ENCODE measurements at regions not wholly inside any gene's neighbourhood (a gene's known extent, or its start where the extent isn't known, plus 50 kb on each side); places are given as distances from the start of the nearest gene placed in this dataset.

DNA sequence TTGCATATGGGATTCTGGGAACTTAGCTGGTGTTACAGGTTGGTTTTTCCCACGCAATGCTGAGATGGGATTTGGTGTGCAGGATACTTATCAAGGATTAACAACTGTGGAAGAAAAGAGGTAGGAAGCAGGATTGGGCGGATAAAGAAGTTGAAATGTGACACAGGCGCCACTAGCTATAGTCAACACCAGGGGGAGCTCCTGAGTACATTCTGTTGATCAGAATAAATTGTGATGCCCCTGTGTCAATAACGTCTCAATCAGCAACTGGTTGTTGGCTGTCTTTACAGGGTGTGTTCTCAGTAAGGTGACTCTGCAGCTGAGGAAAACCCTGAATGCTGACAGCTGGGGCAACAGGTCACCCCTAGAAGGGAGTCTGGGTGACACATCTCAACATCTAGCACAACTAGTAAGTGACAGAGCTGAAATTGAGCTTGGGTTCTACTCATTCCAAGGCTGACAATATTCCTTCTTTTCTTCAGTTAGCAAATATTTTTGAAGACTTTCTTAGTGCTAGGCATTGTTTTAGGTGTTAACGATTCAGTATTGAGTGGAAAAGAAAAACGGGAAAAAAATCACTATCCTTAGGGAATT lies 143.0 kb downstream of the ARL6IP6 start:
- no peak for DNase-seq

DNA sequence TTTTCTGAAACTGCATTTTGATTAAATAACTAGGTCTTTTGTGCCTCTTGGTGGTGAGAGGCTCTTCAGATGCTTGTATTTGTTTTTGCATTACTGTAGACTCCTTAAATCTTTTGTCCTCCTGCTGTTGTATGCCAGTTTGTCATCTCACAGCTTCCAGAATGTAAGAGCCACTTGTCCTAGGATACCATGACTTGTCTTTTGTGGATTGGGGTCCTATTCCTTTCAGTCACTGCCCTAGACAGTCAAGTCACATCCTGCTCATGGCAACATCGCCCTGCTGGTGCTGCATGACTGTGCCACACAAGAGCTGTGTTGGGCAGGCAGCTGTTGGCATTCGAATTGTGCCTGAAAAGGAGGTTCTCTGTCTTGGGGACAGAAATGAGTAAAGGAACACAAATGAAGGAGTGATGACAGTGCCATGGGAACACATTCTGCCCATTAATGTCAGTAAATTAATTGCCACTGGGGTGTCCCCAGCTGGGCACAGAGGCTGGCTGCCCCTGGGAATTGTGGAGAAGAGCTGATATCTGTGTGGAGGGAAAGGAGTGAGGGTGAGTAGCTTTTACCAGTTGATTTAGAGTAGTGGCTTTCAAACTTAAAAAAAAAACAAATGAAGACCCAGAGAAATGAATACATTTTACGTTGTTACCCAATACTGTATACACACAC lies 140.3 kb downstream of the ARL6IP6 start:
- no peak for DNase-seq

DNA sequence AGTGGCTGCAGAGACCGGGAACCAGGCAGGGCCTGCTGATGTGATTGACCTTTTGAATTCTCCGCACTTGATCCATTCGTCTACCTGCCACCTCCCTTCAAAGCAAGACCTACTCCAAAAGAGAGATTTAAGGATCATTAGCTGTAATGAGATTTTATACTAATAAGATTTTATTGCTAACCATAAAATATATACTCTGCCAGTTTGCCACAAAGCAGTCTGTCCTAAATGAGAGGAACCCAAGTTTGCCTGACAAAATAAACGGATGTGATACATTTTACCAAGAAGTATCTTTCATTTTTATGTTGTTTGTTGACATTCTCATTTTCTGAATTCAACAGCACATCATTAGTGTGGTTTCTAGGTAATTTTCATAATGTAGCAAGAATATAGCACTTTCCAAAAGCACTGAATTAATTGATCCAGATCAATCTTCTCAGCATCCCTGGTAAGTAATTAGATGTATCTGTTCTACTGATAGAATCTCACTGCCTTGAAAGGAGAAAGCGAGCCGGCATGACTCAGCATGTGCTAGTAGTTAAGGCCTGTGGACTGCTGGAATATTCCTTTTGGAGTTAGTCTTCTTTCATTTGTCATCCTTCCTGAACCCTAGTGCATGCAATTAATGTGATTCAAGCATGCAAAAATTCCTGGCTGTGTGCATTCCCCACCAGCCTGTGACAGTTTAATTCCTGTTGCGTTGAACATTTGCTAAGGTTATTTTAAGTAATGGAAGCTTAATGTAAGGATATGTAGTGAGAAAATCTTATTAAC lies 128.5 kb downstream of the ARL6IP6 start:
- DNase-seq, result no peak

DNA sequence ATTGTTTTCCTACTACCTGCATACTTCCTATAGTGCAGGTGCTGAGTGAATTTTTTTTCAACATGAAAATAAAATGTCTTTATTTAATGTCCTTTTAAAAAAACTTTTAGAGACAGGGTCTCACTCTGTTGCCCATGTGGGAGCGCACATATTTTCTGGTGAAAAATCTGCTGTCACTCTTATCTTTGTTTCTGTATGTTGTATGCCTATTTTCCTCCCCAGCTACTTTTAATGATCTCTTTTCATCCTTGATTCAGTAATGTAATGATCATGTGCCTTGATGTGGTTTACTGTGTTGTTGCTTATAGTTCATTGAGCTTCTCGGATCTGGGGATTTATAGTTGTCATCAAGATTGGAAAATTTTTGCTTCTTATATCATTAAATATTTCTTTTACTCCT lies 117.3 kb downstream of the ARL6IP6 start:
- DNase-seq, result no peak

DNA sequence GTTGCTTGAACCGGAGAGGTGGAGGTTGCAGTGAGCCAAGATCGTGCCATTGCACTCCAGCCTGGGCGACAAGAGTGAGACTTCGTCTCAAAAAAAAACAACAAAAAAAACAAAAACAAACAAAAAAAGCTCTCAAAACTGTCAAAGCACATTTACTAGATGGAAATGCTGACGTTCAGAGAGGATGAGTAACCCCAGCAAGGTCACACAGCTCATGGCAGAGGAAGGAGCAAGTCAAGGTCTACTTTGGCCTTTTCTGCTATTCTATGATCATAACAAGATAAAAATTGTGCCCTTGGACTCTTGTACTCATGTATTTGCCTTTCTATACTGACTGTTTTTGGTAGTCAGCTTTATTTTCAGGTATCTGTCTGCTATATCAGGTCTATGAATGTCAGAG lies 109.5 kb downstream of the ARL6IP6 start:
- DNase-seq, result no peak

DNA sequence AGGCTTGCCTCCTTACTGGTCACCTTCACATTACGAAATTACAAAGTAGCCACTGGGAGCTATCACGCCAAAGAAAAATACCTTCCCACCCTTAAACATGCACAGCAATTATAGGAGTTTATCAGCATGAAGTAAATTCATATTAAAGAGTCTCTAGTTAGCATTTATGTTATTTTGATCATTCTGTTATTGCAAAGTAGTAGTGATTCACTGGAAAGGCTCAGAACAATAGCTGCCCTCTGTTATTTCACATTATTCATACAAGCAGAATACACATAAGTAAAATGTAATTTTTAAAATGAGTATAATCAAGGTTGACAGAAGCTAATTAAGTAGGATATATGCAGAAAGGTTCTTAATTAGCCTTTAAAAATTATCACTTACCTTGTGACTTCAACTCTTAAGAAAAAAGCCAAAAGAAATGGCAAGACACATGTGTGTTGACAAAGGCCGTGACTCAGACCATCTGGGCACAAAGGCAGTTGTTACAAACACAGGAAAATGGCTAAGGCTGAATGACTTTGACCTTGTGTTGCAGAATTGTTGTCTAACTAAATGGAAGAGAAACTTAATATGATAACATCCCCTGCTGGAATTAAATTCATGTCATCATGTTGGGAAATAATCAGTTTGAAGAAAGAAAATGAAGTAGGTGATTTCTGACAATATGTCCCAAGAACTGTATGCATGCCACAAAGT lies 108.3 kb downstream of the ARL6IP6 start:
- DNase-seq, result no peak

DNA sequence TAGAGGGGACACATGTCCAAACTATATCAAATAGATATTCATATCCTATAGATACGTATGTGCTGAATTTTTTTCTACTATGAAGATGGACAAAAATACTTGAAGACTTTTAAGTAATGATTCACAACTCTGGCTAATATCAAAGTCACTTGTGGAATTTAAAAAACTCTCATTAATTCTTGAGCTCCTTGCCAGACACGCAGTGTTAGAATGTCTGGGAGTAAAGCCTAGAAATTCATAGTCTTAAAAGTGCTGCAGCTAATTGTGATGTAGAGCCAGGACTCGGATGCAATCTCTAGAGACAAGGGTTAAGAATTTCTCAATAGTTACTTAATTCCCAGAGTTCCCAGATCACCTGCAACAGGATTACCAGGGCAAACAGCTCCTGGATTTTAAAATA lies 107.4 kb downstream of the ARL6IP6 start:
- DNase-seq, result no peak

DNA sequence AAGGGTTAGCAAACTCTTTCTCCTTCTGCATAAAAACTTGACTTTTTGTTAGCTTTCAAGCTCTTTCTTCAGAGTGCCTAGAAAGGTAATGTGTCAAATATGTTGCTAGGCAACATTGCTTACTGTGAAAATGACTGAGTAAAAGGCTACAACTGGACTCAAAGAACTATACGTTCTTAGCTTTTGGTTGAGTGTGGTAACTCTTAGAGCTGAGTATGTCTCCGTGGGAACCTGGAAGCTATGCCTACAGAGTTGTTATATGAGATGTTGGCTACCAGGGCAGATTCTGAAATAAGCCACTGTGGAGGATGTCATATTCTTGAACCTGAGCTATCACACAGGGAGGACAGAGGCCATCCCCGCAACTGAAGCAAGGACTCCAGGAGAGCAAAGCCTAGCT lies 105.5 kb downstream of the ARL6IP6 start:
- DNase-seq, result no peak

DNA sequence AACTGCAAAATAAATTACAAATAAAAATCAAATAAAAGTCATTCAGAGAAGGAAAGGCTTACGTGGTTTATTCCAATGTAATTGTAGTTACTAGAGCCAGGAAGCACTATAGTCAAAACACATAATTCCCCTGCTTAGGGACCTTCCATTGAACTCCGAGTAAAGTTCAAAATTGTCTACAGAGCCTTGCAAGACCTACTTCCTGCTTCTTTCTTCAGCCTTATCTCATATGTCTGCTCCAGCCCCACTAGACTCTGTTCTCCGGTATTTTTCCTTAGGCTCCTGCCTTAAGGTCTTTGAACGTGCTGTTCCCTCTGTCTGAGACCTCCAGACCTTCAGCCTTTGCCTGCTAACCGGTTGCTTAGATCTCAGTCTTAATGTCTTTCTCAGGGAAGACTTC lies 104.3 kb downstream of the ARL6IP6 start:
- no peak for DNase-seq

DNA sequence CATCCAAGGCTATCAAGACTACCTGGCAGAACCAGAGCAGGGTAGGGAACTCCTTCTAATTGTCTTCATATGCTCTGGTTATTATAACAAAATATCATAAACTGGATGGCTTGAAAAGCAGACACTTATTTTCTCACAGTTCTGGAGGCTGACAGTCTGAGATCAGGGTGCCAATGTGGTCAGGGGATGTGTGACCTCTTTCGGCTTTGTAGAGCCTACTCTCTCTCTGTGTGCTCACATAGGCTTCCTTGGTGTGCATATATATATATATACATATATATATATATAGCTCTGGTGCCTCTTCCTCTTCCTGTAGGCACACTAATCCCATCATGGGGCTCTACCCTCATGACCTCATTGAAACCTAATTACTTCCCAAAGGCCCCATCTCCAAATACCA lies 101.6 kb downstream of the ARL6IP6 start:
- DNase-seq, result no peak

DNA sequence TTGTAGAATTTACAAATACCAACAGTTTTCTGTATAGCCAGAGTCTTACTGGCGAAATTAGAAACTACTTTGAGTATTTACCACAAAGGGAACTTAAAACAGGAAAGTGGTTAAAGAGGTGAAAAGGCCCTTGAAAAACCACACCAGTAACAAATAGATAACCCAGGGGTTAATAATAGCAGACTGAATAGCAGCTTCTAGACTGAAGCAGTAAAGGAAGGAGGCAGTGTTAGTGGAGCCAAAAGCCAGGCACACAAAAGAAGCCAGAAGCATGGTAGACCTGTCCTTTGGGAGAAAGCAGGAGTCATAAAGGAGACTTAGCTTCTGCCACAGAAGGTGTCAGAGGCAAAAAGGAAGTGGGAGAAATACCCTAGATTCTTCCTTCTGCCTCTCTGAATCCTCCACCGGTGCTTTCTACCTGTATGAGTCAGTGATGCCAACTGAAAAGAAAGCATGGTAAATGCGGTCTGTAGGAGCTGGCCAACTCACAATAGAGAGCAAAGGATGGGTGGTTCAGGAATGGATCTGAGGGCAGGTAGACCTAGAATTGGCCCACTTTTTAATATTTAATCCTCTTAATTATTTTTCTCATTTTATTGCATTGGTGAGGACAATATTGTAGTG lies 97.3 kb downstream of the ARL6IP6 start:
- DNase-seq, result no peak

DNA sequence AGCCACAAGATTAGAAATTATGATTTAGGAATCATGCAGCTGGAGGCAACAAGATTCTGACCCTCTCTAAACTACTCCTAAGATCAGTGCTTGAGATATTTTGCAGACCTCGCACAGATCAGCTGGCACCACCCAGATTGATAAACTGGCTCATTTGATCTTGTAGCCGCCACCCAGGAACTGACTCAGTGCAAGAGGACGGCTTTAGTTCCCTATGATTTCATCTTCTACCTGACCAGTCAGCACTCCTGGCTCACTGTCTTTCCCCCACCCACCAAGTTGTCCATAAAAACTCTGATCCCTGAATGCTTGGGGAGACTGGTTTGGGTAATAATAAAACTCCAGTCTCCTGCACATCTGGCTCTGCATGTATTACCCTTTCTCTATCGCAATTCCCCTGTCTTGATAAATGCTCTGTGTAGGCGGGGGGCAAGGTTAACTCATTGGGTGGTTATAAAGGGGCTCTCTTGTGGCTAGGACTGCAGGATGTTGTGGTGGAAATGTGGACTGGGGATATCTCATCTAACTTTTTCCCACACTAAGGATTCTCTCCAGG lies 96.1 kb downstream of the ARL6IP6 start:
- DNase-seq, result no peak

DNA sequence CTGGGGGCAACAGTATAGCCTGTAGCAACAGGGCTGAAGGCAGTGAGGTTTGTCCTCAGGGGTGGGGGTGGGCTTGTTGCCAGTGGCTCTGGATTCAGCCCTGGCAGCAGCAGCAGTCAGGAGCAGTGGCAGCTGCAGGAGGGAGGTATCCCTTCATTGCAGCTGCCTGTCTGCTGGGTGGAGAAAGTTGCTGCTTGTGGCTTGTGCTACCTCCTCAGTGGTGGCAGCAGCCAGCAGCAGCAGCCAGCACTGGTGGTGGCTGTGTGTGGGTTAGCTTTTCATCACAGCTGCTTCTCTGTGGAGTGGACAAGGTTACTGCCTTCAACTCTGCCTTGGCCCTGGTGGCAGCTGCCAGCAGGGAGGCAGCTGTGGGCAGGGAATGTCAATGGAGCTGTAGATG lies 94.9 kb downstream of the ARL6IP6 start:
- DNase-seq, result no peak

Data from stimulated activated CD4-positive, alpha-beta T cell treated with anti-CD3 and anti-CD28 coated beads, Interleukin-12 subunit alpha, Interleukin-12 subunit beta, amount 100 ng/mL, for 4 hours (primary cell).